HG02938 (cell line): ENCODE measurements at regions not wholly inside any gene's neighbourhood (a gene's known extent, or its start where the extent isn't known, plus 50 kb on each side); places are given as distances from the start of the nearest gene placed in this dataset.

Experiments used
- ATAC-seq: cut with Tn5 transposase; IDR thresholded peaks from one replicate; pipeline ENCODE4 v1.9.1; 2021; ENCODE audit warnings: mild to moderate bottlenecking, moderate library complexity; ENCODE audit not compliant: unreplicated experiment

DNA sequence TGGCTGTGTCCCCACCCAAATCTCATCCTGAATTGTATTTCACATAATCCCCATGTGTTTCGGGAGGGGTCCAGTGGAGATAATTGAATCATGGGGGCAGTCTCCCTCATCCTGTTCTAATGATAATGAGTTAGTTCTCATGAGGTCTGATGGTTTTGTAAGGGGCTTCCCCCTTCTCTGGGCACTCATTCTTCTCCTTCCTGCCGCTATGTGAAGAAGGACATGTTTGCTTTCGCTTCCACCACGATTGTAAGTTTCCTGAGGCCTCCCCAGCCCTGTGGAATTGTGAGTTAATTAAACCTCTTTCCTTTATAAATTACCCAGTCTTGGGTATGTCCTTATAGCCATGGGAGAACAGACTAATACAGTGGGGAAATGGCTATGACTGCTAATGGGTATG lies 72.7 kb upstream of the ZNF648 start:
- no peak for ATAC-seq

DNA sequence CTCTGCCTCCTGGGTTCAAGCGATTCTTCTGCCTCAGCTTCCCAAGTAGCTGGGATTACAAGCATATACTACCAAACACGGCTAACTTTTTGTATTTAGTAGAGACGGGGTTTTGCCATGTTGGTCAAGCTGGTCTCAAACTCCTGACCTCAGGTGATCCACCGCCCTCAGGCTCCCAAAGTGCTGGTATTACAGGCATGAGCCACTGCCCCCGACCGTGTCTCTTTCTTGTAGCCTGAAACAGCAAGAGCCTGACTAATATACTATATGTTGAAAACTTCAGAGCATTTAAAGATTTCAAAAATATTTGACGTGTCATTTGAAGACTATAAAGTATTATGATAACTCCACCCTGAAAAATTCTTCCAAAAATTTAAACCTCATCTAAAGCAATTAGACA lies 71.7 kb upstream of the ZNF648 start:
- ATAC-seq, result no peak

GRCh38 chr1:182129398-182129797 lies 67.9 kb upstream of the ZNF648 start:
- ATAC-seq, result no peak

DNA sequence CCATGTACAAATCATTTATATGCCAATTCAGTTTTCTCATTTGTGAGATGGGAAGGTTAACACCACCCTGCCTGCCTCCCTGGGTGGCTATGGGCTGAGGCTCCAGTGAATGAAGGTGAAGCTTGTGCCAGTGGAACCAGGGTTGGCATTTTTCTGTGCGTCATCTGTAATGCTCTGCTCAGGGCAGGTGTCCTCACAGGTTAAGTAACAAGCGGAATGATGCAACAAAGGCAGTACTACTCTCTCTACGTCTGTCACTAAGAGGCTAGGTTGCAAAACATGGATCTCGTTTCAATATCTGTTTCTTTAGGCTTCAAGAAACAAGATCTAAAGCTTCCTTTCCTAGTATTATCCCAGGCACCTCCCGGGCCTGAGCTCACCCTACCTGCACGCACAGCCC lies 67.0 kb upstream of the ZNF648 start:
- no peak for ATAC-seq

GRCh38 chr1:182127656-182128055 lies 66.1 kb upstream of the ZNF648 start:
- no peak for ATAC-seq

- no peak for ATAC-seq
Observed at GRCh38 chr1:182126272-182126800, 64.8 kb upstream of the ZNF648 start.

DNA sequence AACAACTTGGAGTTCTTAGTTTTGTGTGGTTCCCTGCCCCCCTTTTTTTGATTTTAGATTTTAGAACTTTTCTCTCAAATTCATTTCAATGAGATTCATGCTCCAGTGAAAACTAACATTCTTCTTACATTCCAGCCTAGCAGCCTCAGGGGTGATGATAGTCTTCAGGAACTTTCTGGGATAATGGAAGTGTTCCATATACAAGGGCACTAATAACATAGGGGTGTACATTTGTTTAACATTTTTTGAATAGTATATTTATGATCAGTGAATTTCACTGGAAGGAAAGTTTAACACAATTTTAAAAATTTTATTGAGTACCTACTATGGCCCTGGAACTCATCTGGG lies 61.4 kb upstream of the ZNF648 start:
- ATAC-seq, result no peak

DNA sequence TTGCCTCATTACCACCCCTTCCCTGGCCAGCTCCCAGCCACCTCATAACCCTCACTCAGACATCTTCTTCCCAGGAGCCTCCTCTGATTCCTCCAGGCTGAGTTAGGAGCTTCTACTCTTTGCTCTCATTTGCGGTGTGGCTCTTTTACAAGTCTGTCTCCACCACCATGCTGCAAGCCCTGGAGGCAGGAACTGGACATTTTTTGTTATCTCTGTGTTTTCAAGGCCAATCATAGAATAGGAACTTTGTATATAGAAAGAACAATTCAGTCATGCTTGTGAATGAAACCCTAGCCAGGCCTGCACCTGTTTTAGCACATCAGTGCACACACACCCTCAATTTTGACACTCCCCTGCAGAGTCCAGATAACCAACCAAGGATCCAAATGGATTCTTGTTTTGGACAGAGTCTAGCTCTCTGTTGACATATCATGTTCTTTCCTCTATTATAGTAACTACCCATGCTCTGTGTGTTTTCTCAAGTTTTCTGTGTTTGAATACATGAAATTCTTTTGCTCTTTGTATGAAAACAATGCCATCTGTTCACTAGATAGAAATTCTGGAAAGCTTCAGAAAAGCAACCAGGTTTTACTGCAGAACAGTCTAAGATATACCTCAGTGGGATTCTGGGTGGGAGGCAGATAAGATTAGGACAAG lies 60.9 kb upstream of the ZNF648 start:
- ATAC-seq, result no peak

- no peak for ATAC-seq
Observed at GRCh38 chr1:182121787-182122186, 60.3 kb upstream of the ZNF648 start.

- ATAC-seq, result no peak
Observed at GRCh38 chr1:182120411-182121258, 59.1 kb upstream of the ZNF648 start.

GRCh38 chr1:182119631-182120030 lies 58.1 kb upstream of the ZNF648 start:
- ATAC-seq, result no peak

GRCh38 chr1:182118851-182119250 lies 57.3 kb upstream of the ZNF648 start:
- ATAC-seq, result no peak

GRCh38 chr1:182114627-182115023 lies 53.1 kb upstream of the ZNF648 start:
- ATAC-seq, result no peak

GRCh38 chr1:182113879-182114626 lies 52.5 kb upstream of the ZNF648 start:
- no peak for ATAC-seq

DNA sequence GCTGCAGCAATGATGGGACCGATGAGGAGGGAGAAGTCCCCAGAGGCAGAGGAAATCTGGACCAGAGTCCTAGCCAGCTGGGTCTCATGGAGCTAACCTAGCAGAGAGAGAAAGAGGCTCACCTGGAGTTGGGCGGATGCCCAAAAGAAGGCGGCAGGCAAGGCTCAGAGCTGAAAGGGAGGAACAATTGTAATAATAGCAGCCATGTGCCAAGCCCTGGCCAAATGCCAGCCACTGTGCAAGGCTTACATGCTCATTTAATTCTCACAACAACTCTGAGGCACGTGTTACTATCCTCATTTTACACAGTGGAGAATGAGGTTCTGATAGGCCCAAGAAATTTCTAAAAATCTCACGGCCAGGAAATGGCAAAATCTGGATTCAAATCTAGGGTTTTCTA lies 50.0 kb upstream of the ZNF648 start:
- ATAC-seq, result no peak
